Activated naive CD4-positive, alpha-beta T cell treated with anti-CD3 and anti-CD28 coated beads for 36 hours (primary cell): ENCODE measurements at regions not wholly inside any gene's neighbourhood (a gene's known extent, or its start where the extent isn't known, plus 50 kb on each side); places are given as distances from the start of the nearest gene placed in this dataset.
A peak's percentile ranks its signal among the peaks of the same experiment; 100 is the strongest.

ENCODE experiments used
- CTCF ChIA-PET: fragments of 350-600 bp; sonication (Branson Sonifier 250); formaldehyde crosslinking; loops from one replicate; lab custom pipeline; 2021; ENCODE audit warnings: antibody characterized with exemption; lab: Charles Lee
- DNase-seq: peaks from one replicate; pipeline ENCODE4 v3.0.0-alpha.2; 2020
- H3K27ac Mint-ChIP-seq: one replicate; pipeline ENCODE4 v1.8.0; 2021; ENCODE audit warnings: mild to moderate bottlenecking, mixed read lengths
- H3K27me3 Mint-ChIP-seq: one replicate; pipeline ENCODE4 v1.8.0; 2021; ENCODE audit warnings: low read depth, mixed read lengths
- H3K36me3 Mint-ChIP-seq: one replicate; pipeline ENCODE4 v1.8.0; 2021; ENCODE audit warnings: low read depth, mixed read lengths
- H3K4me1 Mint-ChIP-seq: one replicate; pipeline ENCODE4 v1.8.0; 2021; ENCODE audit warnings: low read depth, mixed read lengths
- H3K4me3 Mint-ChIP-seq: one replicate; pipeline ENCODE4 v1.8.0; 2021; ENCODE audit warnings: mild to moderate bottlenecking, moderate library complexity, mixed read lengths
- H3K9me3 Mint-ChIP-seq: one replicate; pipeline ENCODE4 v1.8.0; 2021; ENCODE audit warnings: mixed read lengths
- intact Hi-C: fragments of 100-400 bp; cut with micrococcal nuclease; formaldehyde crosslinking; loops from one replicate; pipeline ENCODE4 v1.15.1; 2023

GRCh38 chr15:56824175-56824574 lies 90.9 kb upstream of the ZNF280D start:
- Mint-ChIP-seq H3K4me1 (no peaks in the 10 kb centered on the region), H3K4me3 (no peak overlapping the region), H3K27me3 (no peaks in the 10 kb centered on the region), H3K36me3 (no peaks in the 10 kb centered on the region), H3K27ac (no peak overlapping the region), H3K9me3 (no peaks in the 10 kb centered on the region)
- CTCF ChIA-PET, result no interaction called here
- intact Hi-C loops, result loop anchor here (5.0 to 10.0 kb wide), 2 partner anchors 391 to 703 kb away; no protein-coding TSS in a partner anchor
- no peak for DNase-seq

GRCh38 chr15:56821721-56822425 lies 88.6 kb upstream of the ZNF280D start:
- Mint-ChIP-seq H3K27ac (no peak overlapping the region), H3K9me3 (no peaks in the 10 kb centered on the region), H3K4me1 (no peaks in the 10 kb centered on the region), H3K4me3 (no peak overlapping the region), H3K36me3 (no peaks in the 10 kb centered on the region), H3K27me3 (no peaks in the 10 kb centered on the region)
- intact Hi-C loops, result loop anchor here (1.0 to 10.0 kb wide), 4 partner anchors 325 to 705 kb away; no protein-coding TSS in a partner anchor
- peak; percentile 61 for DNase-seq
- CTCF ChIA-PET, result interaction anchor here (0.7 to 1.1 kb wide), 5 partner anchors 48 to 485 kb away, joined by 3 to 5 read pairs (median 3); partner anchors contain the start of gene TCF12

GRCh38 chr15:56820333-56820732 lies 87.0 kb upstream of the ZNF280D start:
- H3K9me3 Mint-ChIP-seq, result no peaks in the 10 kb centered on the region
- no peak for DNase-seq
- H3K4me3 Mint-ChIP-seq, result no peak overlapping the region
- intact Hi-C loops, result loop anchor here (2.0 to 10.0 kb wide), 3 partner anchors 324 to 707 kb away; no protein-coding TSS in a partner anchor
- H3K36me3 Mint-ChIP-seq, result no peaks in the 10 kb centered on the region
- CTCF ChIA-PET, result no interaction called here
- no peaks in the 10 kb centered on the region for H3K27me3 Mint-ChIP-seq
- no peaks in the 10 kb centered on the region for H3K4me1 Mint-ChIP-seq
- H3K27ac Mint-ChIP-seq, result no peak overlapping the region

GRCh38 chr15:56817321-56818080 lies 84.2 kb upstream of the ZNF280D start:
- Mint-ChIP-seq H3K27me3 (no peaks in the 10 kb centered on the region), H3K4me1 (no peaks in the 10 kb centered on the region), H3K27ac (no peak overlapping the region), H3K4me3 (no peak overlapping the region), H3K9me3 (no peaks in the 10 kb centered on the region), H3K36me3 (no peaks in the 10 kb centered on the region)
- intact Hi-C loops, result no loop called here
- CTCF ChIA-PET, result interaction anchor here (0.6 to 1.5 kb wide), 2 partner anchors 489 to 1861 kb away, joined by 3 read pairs; no protein-coding TSS in a partner anchor
- no peak for DNase-seq

- H3K27ac Mint-ChIP-seq, result no peak overlapping the region
- no peaks in the 10 kb centered on the region for H3K9me3 Mint-ChIP-seq
- intact Hi-C loops, result no loop called here
- no peaks in the 10 kb centered on the region for H3K4me1 Mint-ChIP-seq
- H3K27me3 Mint-ChIP-seq, result no peaks in the 10 kb centered on the region
- no peak for DNase-seq
- H3K36me3 Mint-ChIP-seq, result no peaks in the 10 kb centered on the region
- H3K4me3 Mint-ChIP-seq, result no peak overlapping the region
- CTCF ChIA-PET, result interaction anchor here (0.6 kb wide), 1 partner anchor 1860 kb away, joined by 3 read pairs; no protein-coding TSS in a partner anchor
Measured at GRCh38 chr15:56816781-56817180, 83.5 kb upstream of the ZNF280D start.

- intact Hi-C loops, result no loop called here
- Mint-ChIP-seq H3K4me1 (no peaks in the 10 kb centered on the region), H3K4me3 (no peak overlapping the region), H3K9me3 (peaks cover 2% of the 10 kb centered on the region), H3K27me3 (no peaks in the 10 kb centered on the region), H3K36me3 (no peaks in the 10 kb centered on the region), H3K27ac (no peak overlapping the region)
- no peak for DNase-seq
- CTCF ChIA-PET, result interaction anchor here (0.7 kb wide), 1 partner anchor 178 kb away, joined by 3 read pairs; no protein-coding TSS in a partner anchor
Measured at GRCh38 chr15:56815247-56815646, 81.9 kb upstream of the ZNF280D start.

- H3K27ac Mint-ChIP-seq, result no peak overlapping the region
- no peaks in the 10 kb centered on the region for H3K36me3 Mint-ChIP-seq
- H3K27me3 Mint-ChIP-seq, result no peaks in the 10 kb centered on the region
- no peak for DNase-seq
- no peaks in the 10 kb centered on the region for H3K4me1 Mint-ChIP-seq
- no peak overlapping the region for H3K4me3 Mint-ChIP-seq
- H3K9me3 Mint-ChIP-seq, result peaks cover 4% of the 10 kb centered on the region
- intact Hi-C loops, result no loop called here
- CTCF ChIA-PET, result interaction anchor here (0.7 kb wide), 1 partner anchor 179 kb away, joined by 3 read pairs; no protein-coding TSS in a partner anchor
Measured at GRCh38 chr15:56814429-56814828, 81.1 kb upstream of the ZNF280D start.

- Mint-ChIP-seq H3K27ac (no peak overlapping the region), H3K36me3 (no peaks in the 10 kb centered on the region), H3K4me1 (no peaks in the 10 kb centered on the region), H3K27me3 (no peaks in the 10 kb centered on the region), H3K9me3 (peaks cover 4% of the 10 kb centered on the region), H3K4me3 (no peak overlapping the region)
- intact Hi-C loops, result no loop called here
- no peak for DNase-seq
- CTCF ChIA-PET, result interaction anchor here (0.8 kb wide), 1 partner anchor 56 kb away, joined by 4 read pairs; no protein-coding TSS in a partner anchor
Measured at GRCh38 chr15:56813995-56814394, 80.7 kb upstream of the ZNF280D start.

- intact Hi-C loops, result no loop called here
- Mint-ChIP-seq H3K4me3 (no peak overlapping the region), H3K36me3 (no peaks in the 10 kb centered on the region), H3K27me3 (no peaks in the 10 kb centered on the region), H3K9me3 (peaks cover 11% of the 10 kb centered on the region), H3K27ac (no peak overlapping the region), H3K4me1 (no peaks in the 10 kb centered on the region)
- CTCF ChIA-PET, result interaction anchor here (0.7 to 0.8 kb wide), 3 partner anchors 57 to 604 kb away, joined by 3 to 4 read pairs (median 3); no protein-coding TSS in a partner anchor
- no peak for DNase-seq
Measured at GRCh38 chr15:56812961-56813360, 79.7 kb upstream of the ZNF280D start.

GRCh38 chr15:56812221-56812620 lies 78.9 kb upstream of the ZNF280D start:
- intact Hi-C loops, result no loop called here
- H3K9me3 Mint-ChIP-seq, result peaks cover 15% of the 10 kb centered on the region
- no peak overlapping the region for H3K4me3 Mint-ChIP-seq
- no peaks in the 10 kb centered on the region for H3K27me3 Mint-ChIP-seq
- no peak overlapping the region for H3K27ac Mint-ChIP-seq
- CTCF ChIA-PET, result interaction anchor here (0.7 kb wide), 1 partner anchor 603 kb away, joined by 3 read pairs; no protein-coding TSS in a partner anchor
- H3K4me1 Mint-ChIP-seq, result no peaks in the 10 kb centered on the region
- no peaks in the 10 kb centered on the region for H3K36me3 Mint-ChIP-seq
- no peak for DNase-seq

- H3K27me3 Mint-ChIP-seq, result no peaks in the 10 kb centered on the region
- no peaks in the 10 kb centered on the region for H3K36me3 Mint-ChIP-seq
- intact Hi-C loops, result no loop called here
- no peak for DNase-seq
- H3K9me3 Mint-ChIP-seq, result peaks cover 15% of the 10 kb centered on the region
- H3K4me1 Mint-ChIP-seq, result no peaks in the 10 kb centered on the region
- CTCF ChIA-PET, result no interaction called here
- H3K27ac Mint-ChIP-seq, result no peak overlapping the region
- H3K4me3 Mint-ChIP-seq, result no peak overlapping the region
Measured at GRCh38 chr15:56811586-56811985, 78.3 kb upstream of the ZNF280D start.

GRCh38 chr15:56808160-56808559 lies 74.9 kb upstream of the ZNF280D start:
- Mint-ChIP-seq H3K27ac (no peak overlapping the region), H3K9me3 (peaks cover 15% of the 10 kb centered on the region), H3K36me3 (no peaks in the 10 kb centered on the region), H3K4me3 (no peak overlapping the region), H3K4me1 (peaks cover 5% of the 10 kb centered on the region), H3K27me3 (no peaks in the 10 kb centered on the region)
- intact Hi-C loops, result no loop called here
- DNase-seq, result no peak
- CTCF ChIA-PET, result no interaction called here
